Transverse colon (tissue), 4 donors: ENCODE measurements at regions not wholly inside any gene's neighbourhood (a gene's known extent, or its start where the extent isn't known, plus 50 kb on each side); places are given as distances from the start of the nearest gene placed in this dataset.

Experiments used
- DNase-seq: peaks from one replicate; pipeline ENCODE4 v3.0.0-alpha.2; 2019
- H3K27ac ChIP-seq, 4 donors: fragments of 200-600 bp; sonication (generic); 2 replicates each; pipeline ENCODE4 v1.5.1; 2016 to 2018; ENCODE audit warnings: inconsistent platforms in 4 of 4
- H3K27me3 ChIP-seq: fragments of 200-600 bp; sonication (generic); 2 replicates; pipeline ENCODE4 v1.5.1; 2017; ENCODE audit warnings: inconsistent platforms
- H3K36me3 ChIP-seq, 4 donors: fragments of 200-600 bp; sonication (generic); 2 replicates each; pipeline ENCODE4 v1.5.1; 2017 to 2019; ENCODE audit warnings: inconsistent platforms in 4 of 4
- H3K4me1 ChIP-seq, 4 donors: fragments of 200-600 bp; sonication (generic); 2 replicates each; pipeline ENCODE4 v1.5.1; 2017 to 2020; ENCODE audit warnings: inconsistent platforms in 4 of 4
- H3K4me3 ChIP-seq, 4 donors: fragments of 200-600 bp; sonication (generic); 1 replicate in 1 of 4; 2 replicates in 3 of 4; pipeline versions ENCODE4 v1.5.1 to v1.6.1; 2017 to 2019; ENCODE audit warnings: inconsistent platforms in 4 of 4
- H3K9me3 ChIP-seq, 2 donors: fragments of 200-600 bp; sonication (generic); 2 replicates each; pipeline ENCODE4 v1.5.1; 2017 to 2019; ENCODE audit warnings: inconsistent platforms in 2 of 2
- CTCF ChIP-seq, 5 experiments: fragments of 200-600 bp in 3 of 5; fragments of 450-650 bp in 2 of 5; sonication (generic) in 3 of 5; IDR thresholded peaks; 1 replicate in 2 of 5; 2 replicates in 3 of 5; pipeline ENCODE4 v1.5.1; 2016 to 2017; ENCODE audit warnings: antibody characterized with exemption in 5 of 5, inconsistent platforms in 3 of 5, mild to moderate bottlenecking in 2 of 5, moderate library complexity in 1 of 5
- EP300 ChIP-seq: sonication (generic); formaldehyde crosslinking; IDR thresholded peaks from one replicate; pipeline ENCODE4 v1.6.1; 2017; ENCODE audit warnings: antibody characterized with exemption, low read depth
- POLR2A ChIP-seq: fragments of 450-650 bp; IDR thresholded peaks from one replicate; pipeline ENCODE4 v1.6.1; 2016; ENCODE audit warnings: antibody characterized with exemption, mild to moderate bottlenecking, moderate library complexity
- POLR2AphosphoS5 ChIP-seq, 3 donors: sonication (generic); formaldehyde crosslinking; IDR thresholded peaks; one replicate each; pipeline ENCODE4 v1.6.1; 2016; ENCODE audit warnings: antibody characterized with exemption in 3 of 3
- WGBS, 2 donors: methylation state at CpG; one replicate each; pipeline ENCODE4 v1.1.5; 2018; ENCODE audit warnings: low coverage in 1 of 2; 5-methylcytosine and 5-hydroxymethylcytosine counted together
- in situ Hi-C, 4 donors: fragments of 200-750 bp; cut with MboI; loops; one replicate each; pipeline versions ENCODE4 v1.15.0 to v1.15.1; 2017; ENCODE audit warnings: low sequenced_read_pairs in 3 of 4, low pct_ligation_motif_present in 1 of 4, low pct_unique_long_range_greater_than_20kb in 1 of 4
- intact Hi-C: fragments of 100-400 bp; cut with DNase I; formaldehyde crosslinking; loops from one replicate; pipeline ENCODE4 v1.15.1; 2023; ENCODE audit warnings: low total_unique reads

- no peak for TF ChIP-seq POLR2AphosphoS5 (IDR thresholded peaks at IDR 0.05)
- TF ChIP-seq POLR2A = no peak
- no peak for TF ChIP-seq CTCF (IDR thresholded peaks at IDR 0.05)
- TF ChIP-seq EP300 = no peak
- in situ Hi-C loops = loop anchor here in 3 of 4 donors (25.0 kb wide), 4 partner anchors 107 to 1093 kb away; no protein-coding TSS in a partner anchor
- no peak for DNase-seq
Observed at GRCh38 chr9:31144614-31145013, 1239.8 kb upstream of the ACO1 start.

DNA sequence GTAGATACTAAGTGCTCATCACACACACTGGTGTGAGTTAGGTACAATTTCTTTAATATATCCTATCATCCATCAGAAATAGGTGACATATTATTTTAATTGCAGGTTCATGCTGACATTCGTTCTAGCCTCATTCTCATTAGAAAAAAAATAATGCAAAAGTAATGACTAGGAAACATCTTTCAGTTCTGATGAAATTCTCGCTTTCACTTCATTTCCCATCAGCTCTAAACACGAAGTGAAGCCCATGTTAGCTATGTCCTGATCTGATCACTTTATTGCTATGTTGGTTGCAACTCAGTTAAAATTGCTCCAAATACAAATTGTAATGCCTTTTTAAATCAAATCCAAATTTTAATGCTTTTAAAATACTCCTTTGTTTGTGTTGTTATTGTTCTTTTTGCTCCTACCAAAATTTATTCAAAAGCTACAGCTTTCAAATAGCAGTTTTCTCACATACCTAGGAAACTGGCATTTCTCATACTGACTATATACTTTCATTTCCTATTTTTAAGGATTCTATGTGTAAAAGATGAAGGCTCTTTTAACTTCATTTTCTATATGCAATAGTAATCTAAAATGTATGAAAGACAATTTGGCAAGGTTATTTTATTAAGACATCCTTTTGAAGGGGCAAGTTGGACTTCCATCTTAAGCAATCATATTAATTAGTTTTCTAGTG is 1237.8 kb upstream of the ACO1 start:
- H3K27me3 ChIP-seq = no peaks in the 10 kb centered on the region
- DNase-seq = no peak
- intact Hi-C loops = no loop called here
- no peak overlapping the region for H3K4me3 ChIP-seq
- no peaks in the 10 kb centered on the region for H3K4me1 ChIP-seq
- H3K9me3 ChIP-seq = no peaks in the 10 kb centered on the region
- in situ Hi-C loops = loop anchor here in 3 of 4 donors (25.0 kb wide), 4 partner anchors 109 to 1091 kb away; no protein-coding TSS in a partner anchor
- WGBS, 2 donors = 69% methylated on average over 3 of the region's 3 CpGs
- no peaks in the 10 kb centered on the region for H3K36me3 ChIP-seq
- no peak overlapping the region for H3K27ac ChIP-seq
- TF ChIP-seq CTCF (IDR thresholded peaks at IDR 0.05) (no peak), EP300 (no peak), POLR2A (no peak), POLR2AphosphoS5 (IDR thresholded peaks at IDR 0.05) (no peak)

More at GRCh38 chr9:31144614-31145013, 1239.8 kb upstream of the ACO1 start:
- no peaks in the 10 kb centered on the region for H3K9me3 ChIP-seq
- no peak overlapping the region for H3K4me3 ChIP-seq
- H3K27me3 ChIP-seq = no peaks in the 10 kb centered on the region
- H3K4me1 ChIP-seq = no peaks in the 10 kb centered on the region
- intact Hi-C loops = no loop called here
- no peak overlapping the region for H3K27ac ChIP-seq
- no peaks in the 10 kb centered on the region for H3K36me3 ChIP-seq
- WGBS, 2 donors = 86 to 89% methylated on average over 3 of the region's 3 CpGs

GRCh38 chr9:31153250-31153840 is 1231.1 kb upstream of the ACO1 start:
- in situ Hi-C loops = no loop called here
- WGBS, 2 donors = 37 to 44% methylated on average over 2 of the region's 2 CpGs
- no peaks in the 10 kb centered on the region for H3K4me1 ChIP-seq

More at GRCh38 chr9:31153250-31153840, 1231.1 kb upstream of the ACO1 start:
- no peak for DNase-seq
- no peak for TF ChIP-seq POLR2AphosphoS5 (IDR thresholded peaks at IDR 0.05)
- TF ChIP-seq EP300 = no peak
- TF ChIP-seq CTCF (IDR thresholded peaks at IDR 0.05) = no peak
- no peak for TF ChIP-seq POLR2A
- H3K36me3 ChIP-seq = no peaks in the 10 kb centered on the region
- intact Hi-C loops = no loop called here
- H3K27ac ChIP-seq = no peak overlapping the region
- H3K4me3 ChIP-seq = no peak overlapping the region
- H3K27me3 ChIP-seq = no peaks in the 10 kb centered on the region
- H3K9me3 ChIP-seq = no peaks in the 10 kb centered on the region
